NCI-H1105 treated with DMSO at 0.1 percent for 48 hours (cell line): ENCODE measurements at regions not wholly inside any gene's neighbourhood (a gene's known extent, or its start where the extent isn't known, plus 50 kb on each side); places are given as distances from the start of the nearest gene placed in this dataset.
"Not testable (repeated sequence)": the region's sequence is repeated elsewhere in the genome, so short reads cannot be mapped to it uniquely, and the experiment has no call there.

Experiments
- DNase-seq: peaks from one replicate; lab custom pipeline; 2025; lab: John Stamatoyannopoulos, UW

GRCh38 chr9:31820426-31820825 lies 564.0 kb upstream of the ACO1 start:
- DNase-seq, result no peak

DNA sequence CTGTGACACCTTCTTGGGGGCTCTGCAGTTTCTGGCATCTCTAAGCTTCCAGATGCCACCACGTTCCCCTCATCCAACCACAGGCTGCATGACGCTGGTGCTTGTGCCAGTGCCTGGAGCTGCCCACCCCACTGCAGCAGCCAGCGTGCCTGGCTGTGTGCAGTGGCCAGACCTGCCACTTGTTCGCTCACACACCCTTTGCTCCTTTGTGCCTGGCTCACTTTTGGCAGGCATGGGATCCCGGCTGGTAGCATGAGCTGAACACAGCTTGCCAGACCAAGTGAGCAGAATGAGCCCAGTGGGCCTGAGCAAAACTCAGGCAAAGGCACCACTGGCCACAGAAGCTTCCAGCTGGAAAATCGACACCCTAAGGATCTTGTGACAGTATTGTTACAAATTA lies 562.9 kb upstream of the ACO1 start:
- no peak for DNase-seq

DNA sequence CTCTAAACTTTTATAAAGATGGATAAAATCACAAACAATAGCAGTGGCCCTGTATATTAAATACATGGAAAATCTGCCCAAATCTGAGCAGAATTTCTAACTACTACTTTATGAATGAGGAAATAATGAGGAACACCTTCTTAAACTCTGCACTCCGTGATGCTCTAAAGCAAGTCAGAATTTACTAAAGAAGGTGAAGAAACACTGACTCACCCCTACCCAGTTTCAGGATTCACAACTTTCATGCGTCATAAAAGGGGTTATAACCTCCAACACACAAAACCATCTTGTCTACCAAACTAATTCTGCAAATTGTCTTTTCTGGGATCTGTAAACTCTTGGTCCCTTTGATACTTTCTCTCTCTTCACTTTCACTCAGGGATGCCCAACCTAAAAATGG lies 561.1 kb upstream of the ACO1 start:
- DNase-seq, result no peak

- no peak for DNase-seq
Observed at GRCh38 chr9:31824860-31825259, 559.6 kb upstream of the ACO1 start.

DNA sequence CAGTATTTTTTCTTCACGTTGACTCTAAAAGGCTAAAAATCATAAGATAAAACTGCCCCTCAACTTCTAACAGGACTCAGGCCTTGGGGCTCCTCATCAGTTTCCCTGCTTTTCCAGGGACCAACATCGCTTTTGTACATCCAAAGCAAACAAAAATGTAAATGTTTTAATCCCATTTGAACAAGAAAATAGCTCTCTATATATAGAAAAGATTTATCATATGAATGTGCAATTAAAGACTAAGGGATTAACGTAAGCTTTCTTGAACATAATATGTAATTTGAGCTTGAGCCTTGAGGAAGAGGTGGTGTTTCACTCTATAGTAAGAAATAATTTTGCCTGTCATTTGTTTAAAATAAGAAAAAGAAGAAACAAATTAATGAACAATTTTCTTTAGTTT lies 547.2 kb upstream of the ACO1 start:
- DNase-seq, result no peak

DNA sequence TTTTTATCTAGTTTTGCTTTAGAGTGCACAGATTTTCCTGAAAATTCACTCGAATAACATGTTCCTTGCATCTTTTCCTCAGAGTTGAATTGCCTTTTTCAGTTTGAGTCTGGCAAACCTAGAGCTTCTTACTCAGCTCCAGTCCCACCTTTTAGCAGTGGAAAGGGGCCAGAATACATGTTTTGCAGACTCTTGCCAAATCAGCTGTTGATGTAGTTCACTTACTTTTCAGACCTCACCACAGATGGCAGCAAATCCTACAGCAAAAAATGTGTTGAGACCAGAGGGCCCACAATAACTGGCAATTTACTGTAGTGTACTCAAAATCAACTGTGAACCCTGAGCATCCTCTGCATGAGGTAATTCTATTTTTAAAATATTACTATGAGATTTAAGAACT lies 545.2 kb upstream of the ACO1 start:
- DNase-seq, result peak; percentile 37

DNA sequence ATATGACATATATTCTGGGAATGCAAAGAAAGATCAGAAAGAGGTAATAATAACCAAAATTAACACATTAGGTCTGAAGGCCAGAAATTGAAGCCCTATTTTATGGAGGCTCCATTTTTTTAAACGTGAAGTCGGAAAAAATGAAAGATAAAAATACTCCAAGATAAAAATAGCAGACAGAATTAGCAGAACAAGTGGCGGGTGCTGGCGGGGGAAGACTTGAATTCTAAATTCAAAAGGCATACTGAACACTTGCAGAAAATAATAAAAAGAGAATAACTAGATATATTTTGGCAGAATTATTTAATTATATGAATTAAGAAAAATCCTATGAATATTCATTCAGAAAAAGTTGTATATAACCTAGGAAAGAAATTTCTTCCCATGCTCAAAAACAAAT lies 543.7 kb upstream of the ACO1 start:
- DNase-seq, result no peak

DNA sequence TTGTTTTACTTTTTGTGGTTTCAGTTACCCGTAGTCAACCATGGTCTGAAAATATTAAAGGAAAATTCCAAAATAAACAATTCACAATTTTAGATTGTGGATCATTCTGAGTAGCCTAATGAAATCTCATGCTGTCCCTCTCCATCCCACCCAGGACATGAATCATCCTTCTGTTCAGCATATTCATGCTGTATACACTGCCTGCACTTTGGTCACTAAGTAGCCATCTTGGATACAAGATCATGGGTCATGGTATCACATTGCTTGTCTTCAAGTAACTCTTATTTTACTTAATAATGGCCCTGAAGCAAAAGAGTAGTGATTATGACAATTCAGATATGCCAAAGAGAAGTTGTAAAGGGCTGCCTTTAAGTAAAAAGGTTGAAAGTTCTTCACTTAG lies 536.5 kb upstream of the ACO1 start:
- DNase-seq, result no peak

DNA sequence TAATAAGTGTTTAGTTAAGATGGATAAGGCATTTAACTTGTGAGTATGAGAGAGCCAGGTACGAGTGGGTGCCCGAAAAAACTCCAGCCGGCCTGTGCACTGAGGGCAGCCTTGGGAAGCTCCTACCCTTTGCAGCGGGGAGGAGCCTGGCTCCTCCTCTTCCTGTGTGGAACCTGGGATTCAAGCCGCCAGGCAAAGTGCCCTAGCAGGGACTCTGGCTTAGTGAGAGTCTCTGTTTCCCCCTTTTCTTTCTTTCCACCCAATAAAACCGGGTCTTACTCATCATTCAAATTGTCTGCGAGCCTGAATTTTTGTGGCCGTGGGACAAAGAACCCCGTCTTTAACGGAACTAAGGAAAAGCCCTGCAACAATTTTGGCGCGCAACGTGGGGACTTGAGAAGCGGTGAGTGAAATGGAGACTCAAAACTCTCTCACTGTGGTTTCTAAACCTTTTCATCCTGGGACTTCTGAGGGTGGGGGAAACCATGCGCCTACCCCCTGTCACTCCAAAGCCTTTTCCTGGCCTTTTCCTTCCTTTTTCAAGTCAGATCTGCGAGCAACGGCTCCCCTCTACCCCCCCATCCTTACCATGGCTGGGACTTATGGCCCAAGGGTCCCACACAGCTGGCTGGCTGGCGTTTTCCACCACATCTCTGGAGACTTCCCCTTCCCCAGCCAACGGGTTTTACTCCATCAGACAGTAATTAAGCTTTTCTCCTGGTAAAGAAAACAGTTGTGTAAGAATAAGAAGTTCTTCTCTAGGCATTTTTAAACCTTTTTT lies 535.7 kb upstream of the ACO1 start:
- no peak for DNase-seq

GRCh38 chr9:31854187-31854586 lies 530.3 kb upstream of the ACO1 start:
- no peak for DNase-seq

DNA sequence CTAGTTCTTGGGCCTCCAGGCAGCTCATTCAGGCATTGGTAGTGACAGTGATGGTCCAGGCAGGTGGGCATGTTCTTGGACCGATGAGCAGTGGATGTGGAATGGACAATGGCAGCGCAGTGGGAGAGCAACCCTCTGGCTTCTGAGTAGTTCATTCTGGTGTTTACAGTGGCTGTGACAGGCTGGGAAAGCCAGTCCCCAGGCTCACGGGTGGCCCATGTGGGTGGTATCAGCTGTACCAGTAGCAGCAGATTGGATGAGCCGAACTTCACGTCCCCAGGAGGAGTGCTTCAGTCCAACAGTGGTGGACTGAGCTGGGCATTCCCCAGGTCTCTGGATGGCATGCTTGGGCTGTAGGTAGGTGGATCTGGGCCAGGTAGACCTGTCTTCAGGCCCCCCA lies 515.6 kb upstream of the ACO1 start:
- DNase-seq, result no peak

GRCh38 chr9:31870276-31870675 lies 514.2 kb upstream of the ACO1 start:
- DNase-seq, result no peak

- DNase-seq, result no peak
Observed at GRCh38 chr9:31873722-31874121, 510.7 kb upstream of the ACO1 start.

- no peak for DNase-seq
Observed at GRCh38 chr9:31894008-31894407, 490.4 kb upstream of the ACO1 start.

DNA sequence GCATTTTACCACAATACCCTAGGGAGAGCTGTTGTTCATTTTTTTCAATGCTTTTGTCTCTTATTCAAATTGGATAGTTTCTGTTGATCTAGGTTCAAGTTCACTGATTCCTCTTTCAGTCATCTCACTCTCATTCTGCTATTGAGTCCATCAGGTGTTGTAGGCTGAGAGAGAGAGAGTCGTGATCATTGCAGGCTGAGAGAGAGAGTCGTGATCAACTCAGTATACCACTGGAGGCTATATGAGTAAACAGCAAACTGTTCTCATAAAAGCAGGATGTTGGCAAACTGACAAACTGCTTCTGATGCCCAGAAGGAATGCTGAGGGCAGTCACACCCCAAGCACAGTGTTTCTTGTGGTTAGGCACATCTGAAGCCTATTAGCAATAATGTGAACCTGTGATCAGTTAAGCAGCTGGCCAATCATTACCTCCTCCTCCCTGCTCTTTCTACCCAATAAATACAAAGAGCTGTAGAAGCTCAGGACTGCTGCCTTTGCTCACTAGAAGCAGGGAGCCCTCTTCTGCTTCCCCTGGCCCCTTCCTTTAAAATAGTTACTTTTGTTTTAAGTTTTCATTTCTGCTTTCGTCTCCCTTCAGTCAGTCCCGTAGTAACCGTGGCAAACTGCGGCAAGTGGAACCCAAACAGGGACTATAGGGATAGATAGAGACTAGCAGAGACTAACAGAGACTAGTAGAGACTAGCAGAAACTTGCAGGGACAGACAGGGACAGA lies 476.1 kb upstream of the ACO1 start:
- no peak for DNase-seq

DNA sequence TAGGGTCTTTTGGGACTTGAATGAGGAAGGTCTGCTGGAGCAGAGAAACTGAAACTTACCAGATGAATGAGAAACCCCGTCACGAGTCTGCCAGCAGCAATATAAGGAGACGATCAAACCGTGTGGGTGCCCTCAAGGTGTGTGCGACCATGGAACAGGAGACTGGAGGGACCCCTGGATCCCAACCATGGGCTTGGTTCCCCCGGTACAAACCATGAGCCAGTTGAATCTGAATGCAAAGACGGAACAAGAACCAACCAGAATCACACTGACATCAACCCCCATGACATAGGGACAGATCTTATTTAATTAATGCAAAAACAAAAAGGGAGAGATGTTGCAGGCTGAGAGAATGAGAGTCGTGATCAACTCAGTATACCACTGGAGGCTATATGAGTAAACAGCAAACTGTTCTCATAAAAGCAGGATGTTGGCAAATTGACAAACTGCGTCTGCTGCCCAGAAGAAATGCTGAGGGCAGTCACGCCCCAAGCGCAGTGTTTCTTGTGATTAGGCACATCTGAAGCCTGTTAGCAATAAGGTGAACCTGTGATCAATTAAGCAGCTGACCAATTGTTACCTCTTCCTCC lies 475.5 kb upstream of the ACO1 start:
- no peak for DNase-seq

- DNase-seq, result peak; percentile 26
Observed at GRCh38 chr9:31912636-31913035, 471.8 kb upstream of the ACO1 start.

DNA sequence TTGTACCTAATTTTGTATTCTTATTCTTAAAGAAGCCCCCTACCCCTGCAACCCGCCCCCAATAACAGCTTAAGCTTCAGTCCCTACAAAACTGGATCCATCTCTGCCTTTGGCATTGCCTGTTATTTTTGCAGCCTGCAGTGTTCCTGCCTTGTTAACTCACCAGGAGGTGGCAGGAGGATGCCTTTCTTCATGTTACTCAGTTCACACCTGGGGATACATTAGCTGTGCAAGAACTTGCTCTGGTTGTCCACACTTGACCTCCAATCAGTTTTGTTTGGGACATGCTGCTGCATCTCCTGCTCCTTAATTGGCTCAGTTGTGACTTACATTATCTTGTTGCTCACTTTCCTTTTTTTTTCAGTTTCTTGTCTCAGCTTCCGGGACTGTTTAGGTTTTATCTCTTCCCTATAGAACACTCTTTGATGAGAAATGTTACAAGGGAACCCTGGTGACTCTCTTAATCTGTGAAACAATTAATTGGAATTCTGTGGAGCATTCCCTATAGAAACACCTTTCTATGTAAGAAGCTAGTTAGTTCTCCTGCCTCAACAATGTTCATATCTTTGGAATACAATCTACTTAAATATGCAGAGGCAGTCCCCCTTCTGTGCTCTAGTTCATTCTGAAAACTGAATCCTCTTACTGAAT lies 467.7 kb upstream of the ACO1 start:
- no peak for DNase-seq

DNA sequence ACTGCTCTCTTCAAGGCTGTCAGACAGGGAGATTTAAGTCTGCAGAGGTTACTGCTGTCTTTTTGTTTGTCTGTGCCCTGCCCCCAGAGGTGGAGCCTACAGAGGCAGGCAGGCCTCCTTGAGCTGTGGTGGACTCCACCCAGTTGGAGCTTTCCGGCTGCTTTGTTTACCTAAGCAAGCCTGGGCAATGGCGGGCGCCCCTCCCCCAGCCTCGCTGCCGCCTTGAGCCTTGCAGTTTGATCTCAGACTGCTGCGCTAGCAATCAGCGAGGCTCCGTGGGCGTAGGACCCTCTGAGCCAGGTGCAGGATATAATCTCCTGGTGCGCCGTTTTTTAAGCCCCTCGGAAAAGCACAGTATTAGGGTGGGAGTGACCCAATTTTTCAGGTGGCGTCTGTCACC lies 446.7 kb upstream of the ACO1 start:
- DNase-seq, result not testable (repeated sequence)

- no peak for DNase-seq
Observed at GRCh38 chr9:31950756-31951155, 433.7 kb upstream of the ACO1 start.

DNA sequence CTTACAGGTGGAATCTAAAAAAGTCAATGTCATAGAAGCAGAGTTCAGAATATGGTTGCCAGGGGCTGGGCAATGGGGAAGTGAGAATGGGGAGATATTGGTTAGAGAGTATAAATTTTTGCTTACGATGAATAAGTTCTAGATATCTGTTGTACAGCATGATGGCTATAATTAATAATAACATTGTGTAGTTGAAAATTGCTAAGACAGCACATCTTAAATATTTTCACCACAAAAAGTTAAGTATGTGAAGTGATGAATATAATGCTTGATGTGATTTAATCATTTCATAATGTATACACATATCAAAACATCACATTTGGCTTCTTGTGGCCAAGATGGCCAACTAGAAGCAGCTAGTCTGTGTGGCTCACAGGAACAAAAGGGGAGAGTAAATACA lies 425.9 kb upstream of the ACO1 start:
- DNase-seq, result no peak

DNA sequence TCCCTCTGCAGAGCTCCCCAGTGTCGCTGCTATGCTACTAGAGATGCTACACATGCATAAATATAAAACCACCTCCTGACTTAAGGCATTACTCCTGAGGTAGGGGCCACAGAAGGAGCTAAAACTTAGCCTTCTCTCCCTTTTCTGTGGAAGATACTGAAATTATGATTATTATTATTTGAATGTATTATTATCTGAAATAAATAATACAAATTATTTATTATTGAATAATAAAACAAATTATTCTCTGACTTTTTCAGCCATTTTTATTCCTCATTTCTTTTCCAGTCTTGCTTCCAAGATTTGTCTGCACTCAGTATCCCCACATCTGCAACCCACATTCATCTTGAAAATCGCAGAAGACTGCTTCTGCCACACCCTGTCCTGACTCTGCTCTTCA lies 414.9 kb upstream of the ACO1 start:
- no peak for DNase-seq

- peak; percentile 40 for DNase-seq
Observed at GRCh38 chr9:31983895-31984294, 400.5 kb upstream of the ACO1 start.
